ENCODE measurements at regions not wholly inside any gene's neighbourhood (a gene's known extent, or its start where the extent isn't known, plus 50 kb on each side); places are given as distances from the start of the nearest gene placed in this dataset.

DNA sequence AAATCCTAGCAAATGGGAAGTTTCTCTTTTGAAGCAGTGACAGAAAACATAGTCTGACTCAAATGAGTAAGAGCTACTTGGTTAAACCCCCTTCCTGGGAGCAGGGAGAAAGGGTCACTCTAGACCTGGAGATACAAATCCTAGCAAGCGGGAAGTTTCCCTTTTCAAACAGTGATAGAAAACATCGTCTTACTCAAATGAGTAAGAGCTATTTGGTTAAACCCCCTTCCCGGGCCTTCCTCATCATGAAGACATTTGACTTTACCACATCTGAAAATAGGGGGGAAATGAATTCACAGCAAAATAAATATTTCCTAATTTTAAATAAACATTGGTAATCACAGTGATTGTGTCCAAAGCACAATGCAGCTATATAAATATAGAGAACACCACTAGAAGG lies 79.2 kb downstream of the FOXB1 start:
- H3K9me3 ChIP-seq, result no peaks in the 10 kb centered on the region
- intact Hi-C loops (cut with DNase I; ENCODE audit: low total_unique reads), result no loop called here
- H3K4me1 ChIP-seq, result no peaks in the 10 kb centered on the region
- no peaks in the 10 kb centered on the region for H3K36me3 ChIP-seq (ENCODE audit: low read depth, missing control alignments)
- H3K4me3 ChIP-seq, result no peak overlapping the region
- no peak for TF ChIP-seq POLR2A (IDR thresholded peaks at IDR 0.05)
- TF ChIP-seq, protein P1, sequence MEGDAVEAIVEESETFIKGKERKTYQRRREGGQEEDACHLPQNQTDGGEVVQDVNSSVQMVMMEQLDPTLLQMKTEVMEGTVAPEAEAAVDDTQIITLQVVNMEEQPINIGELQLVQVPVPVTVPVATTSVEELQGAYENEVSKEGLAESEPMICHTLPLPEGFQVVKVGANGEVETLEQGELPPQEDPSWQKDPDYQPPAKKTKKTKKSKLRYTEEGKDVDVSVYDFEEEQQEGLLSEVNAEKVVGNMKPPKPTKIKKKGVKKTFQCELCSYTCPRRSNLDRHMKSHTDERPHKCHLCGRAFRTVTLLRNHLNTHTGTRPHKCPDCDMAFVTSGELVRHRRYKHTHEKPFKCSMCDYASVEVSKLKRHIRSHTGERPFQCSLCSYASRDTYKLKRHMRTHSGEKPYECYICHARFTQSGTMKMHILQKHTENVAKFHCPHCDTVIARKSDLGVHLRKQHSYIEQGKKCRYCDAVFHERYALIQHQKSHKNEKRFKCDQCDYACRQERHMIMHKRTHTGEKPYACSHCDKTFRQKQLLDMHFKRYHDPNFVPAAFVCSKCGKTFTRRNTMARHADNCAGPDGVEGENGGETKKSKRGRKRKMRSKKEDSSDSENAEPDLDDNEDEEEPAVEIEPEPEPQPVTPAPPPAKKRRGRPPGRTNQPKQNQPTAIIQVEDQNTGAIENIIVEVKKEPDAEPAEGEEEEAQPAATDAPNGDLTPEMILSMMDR (IDR thresholded peaks at IDR 0.05), result no peak
- no peaks in the 10 kb centered on the region for H3K27me3 ChIP-seq
- 92 to 97% methylated on average over 3 of the region's 3 CpGs for WGBS, 2 donors
- no peak for DNase-seq
- no peak overlapping the region for H3K27ac ChIP-seq

DNA sequence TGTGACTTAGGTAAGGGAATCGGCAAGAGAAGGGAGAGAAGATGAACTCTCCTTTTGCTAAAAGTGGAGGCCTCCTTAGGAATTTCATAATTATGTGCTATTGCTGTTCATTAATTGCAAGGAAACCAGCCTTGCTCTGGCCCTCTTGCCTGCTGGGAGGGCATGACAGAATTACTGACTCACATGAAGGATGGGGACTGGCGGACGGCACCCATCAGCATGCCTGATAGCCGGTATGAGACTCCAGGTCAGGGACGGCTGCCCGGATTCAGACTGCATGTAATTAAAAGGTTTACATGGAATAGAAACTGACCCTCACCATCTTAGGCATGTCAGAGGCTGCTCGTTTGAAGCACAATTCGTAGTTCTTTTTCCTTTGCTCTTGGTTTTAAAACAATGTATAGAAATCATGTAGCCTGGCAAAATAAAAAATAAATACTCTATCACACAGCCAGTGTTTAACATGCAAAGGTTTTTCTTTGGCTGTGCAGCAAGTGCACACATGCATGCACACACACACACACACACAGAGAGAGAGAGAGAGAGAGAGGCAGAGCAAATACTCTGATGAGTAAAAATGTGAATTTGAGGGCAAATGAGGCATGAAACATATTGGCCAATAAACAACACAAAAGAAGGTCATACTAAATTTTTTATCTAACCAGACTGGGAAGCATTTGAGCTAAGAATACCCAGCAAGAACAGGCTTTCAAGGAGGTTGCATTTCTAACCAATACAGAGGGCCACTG lies 82.7 kb downstream of the FOXB1 start:
- intact Hi-C loops (cut with DNase I; ENCODE audit: low total_unique reads), result no loop called here
- 44 to 57% methylated on average over 8 of the region's 8 CpGs for WGBS, 2 donors
- H3K27ac ChIP-seq, result no peak overlapping the region
- no peaks in the 10 kb centered on the region for H3K36me3 ChIP-seq (ENCODE audit: low read depth, missing control alignments)
- H3K4me1 ChIP-seq, result no peaks in the 10 kb centered on the region
- H3K27me3 ChIP-seq, result no peaks in the 10 kb centered on the region
- no peak overlapping the region for H3K4me3 ChIP-seq
- H3K9me3 ChIP-seq, result no peaks in the 10 kb centered on the region
- no peak for TF ChIP-seq POLR2A (IDR thresholded peaks at IDR 0.05)
- TF ChIP-seq, protein P1 (IDR thresholded peaks at IDR 0.05), result no peak
- DNase-seq, result no peak

DNA sequence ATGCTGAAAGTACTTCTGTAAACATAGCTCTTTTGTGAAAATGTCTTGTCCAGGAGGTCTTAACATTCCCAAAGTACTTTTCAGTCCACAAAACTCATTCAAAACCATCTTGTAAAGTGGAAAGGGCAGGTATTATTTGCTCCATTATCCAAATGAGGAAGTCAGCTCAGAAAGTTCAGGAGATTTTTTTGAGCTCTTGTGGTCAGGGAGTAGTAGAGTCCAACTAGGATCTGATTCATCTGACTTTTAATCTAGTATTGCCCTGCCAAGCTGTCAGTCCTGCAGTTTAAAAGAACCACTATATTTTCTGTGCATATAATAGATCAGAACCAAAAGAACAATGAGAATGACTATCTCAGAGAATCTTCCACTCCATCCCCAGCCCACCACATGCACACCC lies 83.5 kb downstream of the FOXB1 start:
- Histone ChIP-seq H3K9me3 (no peaks in the 10 kb centered on the region), H3K4me1 (no peaks in the 10 kb centered on the region), H3K27ac (no peak overlapping the region), H3K27me3 (no peaks in the 10 kb centered on the region), H3K4me3 (no peak overlapping the region), H3K36me3 (ENCODE audit: low read depth, missing control alignments) (no peaks in the 10 kb centered on the region)
- TF ChIP-seq, protein P1 (IDR thresholded peaks at IDR 0.05), result no peak
- TF ChIP-seq POLR2A (IDR thresholded peaks at IDR 0.05), result no peak
- intact Hi-C loops (cut with DNase I; ENCODE audit: low total_unique reads), result no loop called here
- no peak for DNase-seq

DNA sequence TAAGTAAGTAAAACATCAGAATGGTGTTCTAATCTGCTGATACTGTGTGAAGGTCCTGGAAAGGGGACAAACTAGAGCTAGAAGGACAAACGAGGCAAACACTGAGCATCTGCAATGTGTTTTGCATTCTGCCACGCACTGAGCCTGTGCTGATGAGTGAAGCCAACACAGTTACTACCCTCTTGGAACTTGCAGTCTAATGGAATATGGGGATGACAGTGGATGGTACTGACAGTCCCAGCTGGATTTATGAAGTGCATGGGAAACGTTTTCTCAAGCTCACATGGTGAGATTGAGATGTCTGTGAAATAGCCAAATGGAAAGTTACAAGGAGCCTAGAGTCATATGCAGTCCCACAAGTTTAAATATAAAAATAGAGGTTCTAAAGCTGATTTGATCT lies 86.6 kb downstream of the FOXB1 start:
- no peak for DNase-seq
- H3K4me3 ChIP-seq, result no peak overlapping the region
- no peaks in the 10 kb centered on the region for H3K27me3 ChIP-seq
- intact Hi-C loops (cut with DNase I; ENCODE audit: low total_unique reads), result no loop called here
- H3K27ac ChIP-seq, result no peak overlapping the region
- H3K36me3 ChIP-seq (ENCODE audit: low read depth, missing control alignments), result no peaks in the 10 kb centered on the region
- WGBS, 2 donors, result 54 to 68% methylated on average over 3 of the region's 3 CpGs
- no peaks in the 10 kb centered on the region for H3K9me3 ChIP-seq
- no peaks in the 10 kb centered on the region for H3K4me1 ChIP-seq
- TF ChIP-seq, protein P1 (IDR thresholded peaks at IDR 0.05), result no peak
- TF ChIP-seq POLR2A (IDR thresholded peaks at IDR 0.05), result no peak

DNA sequence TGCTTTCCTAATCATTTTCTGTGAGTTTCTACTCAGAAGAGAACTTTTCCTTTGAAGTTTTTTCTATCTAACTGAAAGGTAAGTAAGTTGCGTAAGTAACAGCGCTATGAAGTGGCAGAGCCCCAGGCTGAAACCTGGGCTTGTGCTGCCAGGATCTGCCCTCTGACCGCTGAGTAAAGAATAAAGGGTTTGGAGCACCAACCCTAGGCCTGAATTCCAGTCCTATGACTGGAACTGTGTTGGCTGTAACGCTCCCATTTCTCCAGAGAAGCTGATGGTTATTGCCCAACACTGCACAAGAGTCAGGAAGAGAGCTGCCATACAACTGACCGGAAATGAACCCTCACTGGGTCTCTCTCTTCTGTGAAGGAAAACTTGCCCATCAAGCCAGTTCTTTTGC lies 87.0 kb downstream of the FOXB1 start:
- Histone ChIP-seq H3K36me3 (ENCODE audit: low read depth, missing control alignments) (no peaks in the 10 kb centered on the region), H3K4me1 (no peaks in the 10 kb centered on the region), H3K27ac (no peak overlapping the region), H3K4me3 (no peak overlapping the region), H3K9me3 (no peaks in the 10 kb centered on the region), H3K27me3 (no peaks in the 10 kb centered on the region)
- intact Hi-C loops (cut with DNase I; ENCODE audit: low total_unique reads), result no loop called here
- 83 to 87% methylated on average over 5 of the region's 5 CpGs for WGBS, 2 donors
- no peak for TF ChIP-seq POLR2A (IDR thresholded peaks at IDR 0.05)
- TF ChIP-seq, protein P1 (IDR thresholded peaks at IDR 0.05), result no peak
- no peak for DNase-seq

All from testis (tissue), 2 donors.